Nucleus accumbens (tissue), 56 donors: ENCODE measurements at regions not wholly inside any gene's neighbourhood (a gene's known extent, or its start where the extent isn't known, plus 50 kb on each side); places are given as distances from the start of the nearest gene placed in this dataset.

ENCODE experiments used
- DNase-seq, 56 donors: peaks; one replicate each; lab custom pipeline; 2025; lab: John Stamatoyannopoulos, UW

GRCh38 chr7:13336227-13336626 lies 648.8 kb downstream of the ARL4A start:
- no peak for DNase-seq

GRCh38 chr7:13352677-13353076 lies 636.8 kb downstream of the ETV1 start:
- DNase-seq: no peak

- no peak for DNase-seq
Observed at GRCh38 chr7:13359656-13360055, 629.8 kb downstream of the ETV1 start.

GRCh38 chr7:13386741-13387140 lies 602.7 kb downstream of the ETV1 start:
- DNase-seq: no peak

DNA sequence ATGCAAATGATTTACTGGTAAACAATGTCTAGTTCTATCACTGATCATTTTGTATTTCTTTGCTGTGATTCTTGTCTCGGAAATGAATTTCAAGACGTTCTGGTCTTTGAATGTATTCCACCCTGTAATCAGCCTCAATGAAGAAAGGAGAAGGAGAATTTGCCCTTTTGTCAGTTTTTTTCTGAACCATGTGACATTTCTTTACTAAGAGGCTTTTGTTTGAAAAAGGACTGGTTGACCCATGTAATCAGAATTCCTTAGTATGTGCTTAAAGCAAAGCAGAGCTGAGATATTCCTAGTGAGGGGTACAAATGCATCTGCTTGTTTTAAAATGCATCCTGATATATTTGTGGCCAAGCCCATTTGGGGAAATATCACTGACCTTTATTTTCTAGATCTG lies 581.6 kb downstream of the ETV1 start:
- no peak for DNase-seq

DNA sequence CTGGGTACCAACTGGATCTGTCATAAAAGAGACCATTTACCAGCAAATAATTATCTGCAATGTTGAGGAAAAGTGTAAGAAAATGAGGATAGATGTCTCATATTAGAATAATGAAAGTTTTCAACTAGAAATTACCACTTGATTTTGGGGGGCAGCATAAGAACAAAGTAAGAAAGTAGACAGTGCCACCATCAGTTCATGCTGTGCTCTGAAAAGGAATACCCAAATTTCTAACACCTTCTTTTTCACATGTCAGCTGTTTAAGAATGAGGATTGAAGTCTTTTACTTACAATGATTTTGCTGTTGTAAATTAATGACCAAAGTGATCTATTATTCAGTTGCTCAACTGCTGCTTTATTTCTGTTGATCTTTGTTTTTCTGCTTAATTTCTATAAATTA lies 578.3 kb downstream of the ETV1 start:
- no peak for DNase-seq

- DNase-seq: no peak
Observed at GRCh38 chr7:13411636-13412035, 577.8 kb downstream of the ETV1 start.

DNA sequence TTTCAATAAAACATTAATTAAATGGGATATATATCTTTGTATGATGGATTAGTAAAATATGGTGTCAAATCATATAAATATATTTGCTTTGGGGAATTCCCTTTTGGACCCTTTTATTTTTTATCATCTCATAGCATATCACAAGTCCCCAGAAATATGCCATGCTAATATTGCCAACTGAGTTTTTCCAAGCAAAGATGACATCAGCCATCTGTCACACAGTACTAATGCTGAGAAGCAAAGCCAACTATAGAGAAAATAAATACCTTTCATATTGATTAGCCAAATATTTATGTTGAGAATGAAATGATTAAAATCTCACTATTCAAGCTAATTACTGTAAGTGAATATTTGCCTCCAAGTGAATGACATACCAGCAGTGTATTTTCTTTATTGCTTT lies 575.3 kb downstream of the ETV1 start:
- no peak for DNase-seq

- no peak for DNase-seq
Observed at GRCh38 chr7:13414661-13415107, 574.8 kb downstream of the ETV1 start.

DNA sequence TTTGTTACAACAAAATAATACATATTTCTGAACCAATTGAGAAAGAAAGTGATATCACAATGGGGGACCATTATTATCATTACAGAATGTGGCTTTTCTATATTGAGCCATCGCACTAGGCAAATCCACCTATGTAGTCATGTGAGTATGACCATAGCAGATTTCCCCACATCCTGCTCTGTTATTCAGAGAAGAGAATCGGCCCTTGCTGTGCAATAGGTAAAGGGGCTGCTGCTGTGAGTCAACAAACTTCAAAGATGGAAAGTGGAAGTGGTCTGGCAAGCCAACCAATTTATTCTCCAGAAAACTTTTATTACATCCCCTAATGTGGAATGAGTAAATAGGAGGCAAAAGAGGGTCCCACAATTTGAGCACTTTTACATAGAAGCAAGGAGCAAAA lies 573.4 kb downstream of the ETV1 start:
- DNase-seq: no peak

DNA sequence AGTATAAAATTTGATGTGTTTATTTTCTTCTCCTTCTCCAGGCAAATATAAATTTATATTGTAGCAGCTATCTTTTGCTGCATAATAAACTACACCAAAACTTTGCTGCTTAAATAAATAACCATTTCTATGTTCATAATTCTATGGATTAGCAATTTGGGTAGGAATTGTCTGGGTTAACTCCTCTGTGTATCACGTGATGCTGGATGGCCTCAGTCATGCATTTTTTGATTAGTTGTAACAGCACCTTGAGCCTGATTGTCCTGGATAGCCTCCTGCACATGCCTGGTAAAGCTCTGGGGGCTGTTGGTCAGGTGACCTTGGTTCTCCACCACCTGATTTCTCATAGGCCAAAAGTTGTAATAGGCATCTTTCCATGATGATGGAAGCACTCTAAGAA lies 572.9 kb downstream of the ETV1 start:
- no peak for DNase-seq

GRCh38 chr7:13420726-13421125 lies 568.7 kb downstream of the ETV1 start:
- no peak for DNase-seq

DNA sequence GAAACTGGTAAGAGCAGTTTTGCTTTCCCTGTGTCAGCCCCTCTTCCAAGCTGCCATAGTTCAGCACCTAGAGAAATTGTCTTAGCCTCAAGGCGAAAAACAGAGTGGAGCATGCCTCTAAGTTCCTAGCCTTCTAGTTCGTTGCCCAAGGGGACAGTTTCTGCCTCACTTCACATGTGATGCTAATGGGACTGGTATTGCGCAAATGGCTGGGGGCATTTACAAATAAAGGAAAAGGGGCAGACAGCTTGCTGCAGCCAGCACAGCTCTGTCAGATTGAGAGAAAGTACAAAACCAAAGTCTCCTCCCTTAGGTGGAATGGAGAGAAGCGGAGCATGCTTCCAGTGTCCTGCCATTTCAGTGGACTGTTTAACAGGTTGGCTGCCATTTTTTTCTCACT lies 567.7 kb downstream of the ETV1 start:
- no peak for DNase-seq

DNA sequence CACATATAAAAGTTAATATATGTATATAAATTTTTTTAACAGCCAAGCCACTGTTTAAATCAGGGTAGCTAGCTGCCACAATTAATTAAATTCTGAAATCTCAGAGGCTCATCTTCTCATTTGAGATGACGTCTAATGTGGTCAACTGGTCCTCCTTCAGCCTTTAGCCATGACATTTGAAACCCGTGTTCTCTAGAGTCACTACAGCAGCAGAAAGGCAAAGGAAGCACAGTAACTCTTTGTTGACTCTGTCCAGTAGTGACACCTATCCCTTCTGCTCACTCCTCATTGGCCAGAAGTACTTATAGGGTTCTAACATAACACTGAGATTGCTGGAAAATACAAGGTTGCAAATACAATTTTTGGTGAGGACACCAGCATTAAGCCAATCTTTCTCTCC lies 555.5 kb downstream of the ETV1 start:
- no peak for DNase-seq

GRCh38 chr7:13442226-13442625 lies 547.2 kb downstream of the ETV1 start:
- no peak for DNase-seq

GRCh38 chr7:13447637-13448036 lies 541.8 kb downstream of the ETV1 start:
- DNase-seq: no peak

DNA sequence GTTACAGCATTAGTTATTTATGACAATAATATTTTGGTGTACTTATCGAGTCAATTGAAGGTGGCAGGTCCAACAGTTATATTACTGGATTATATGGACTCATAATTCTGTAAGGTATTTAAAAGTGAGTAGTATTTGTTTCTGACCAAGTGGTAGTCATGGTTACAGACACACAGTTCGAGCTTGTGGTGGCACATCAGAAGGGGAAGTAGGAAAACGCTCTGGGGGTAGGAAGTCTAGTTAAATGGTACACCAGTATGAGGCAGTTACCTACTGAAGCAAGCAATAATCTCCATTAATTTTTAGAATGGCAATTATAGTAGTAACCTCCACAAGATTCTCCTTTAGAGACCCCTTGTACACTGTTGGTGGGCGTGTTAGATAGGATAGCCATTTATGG lies 541.2 kb downstream of the ETV1 start:
- DNase-seq: no peak

DNA sequence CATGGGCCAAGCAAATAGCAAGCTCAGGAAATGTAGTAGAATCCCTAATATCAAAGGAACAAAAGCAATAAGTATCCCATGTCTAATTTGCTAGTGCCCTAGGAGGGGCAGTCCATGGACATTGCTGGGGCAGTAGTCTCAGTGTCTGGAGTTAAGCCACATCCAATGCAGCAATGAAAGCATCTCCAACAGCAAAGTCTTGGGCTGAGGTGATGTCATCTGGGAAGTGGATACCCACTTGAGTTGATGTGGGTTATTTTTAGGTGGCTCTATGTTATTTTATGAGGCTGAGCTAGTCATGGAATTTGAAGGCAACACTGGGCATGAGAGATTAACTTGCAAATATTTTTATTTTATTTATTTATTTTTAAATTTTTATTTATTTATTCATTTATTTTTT lies 540.0 kb downstream of the ETV1 start:
- DNase-seq: no peak

DNA sequence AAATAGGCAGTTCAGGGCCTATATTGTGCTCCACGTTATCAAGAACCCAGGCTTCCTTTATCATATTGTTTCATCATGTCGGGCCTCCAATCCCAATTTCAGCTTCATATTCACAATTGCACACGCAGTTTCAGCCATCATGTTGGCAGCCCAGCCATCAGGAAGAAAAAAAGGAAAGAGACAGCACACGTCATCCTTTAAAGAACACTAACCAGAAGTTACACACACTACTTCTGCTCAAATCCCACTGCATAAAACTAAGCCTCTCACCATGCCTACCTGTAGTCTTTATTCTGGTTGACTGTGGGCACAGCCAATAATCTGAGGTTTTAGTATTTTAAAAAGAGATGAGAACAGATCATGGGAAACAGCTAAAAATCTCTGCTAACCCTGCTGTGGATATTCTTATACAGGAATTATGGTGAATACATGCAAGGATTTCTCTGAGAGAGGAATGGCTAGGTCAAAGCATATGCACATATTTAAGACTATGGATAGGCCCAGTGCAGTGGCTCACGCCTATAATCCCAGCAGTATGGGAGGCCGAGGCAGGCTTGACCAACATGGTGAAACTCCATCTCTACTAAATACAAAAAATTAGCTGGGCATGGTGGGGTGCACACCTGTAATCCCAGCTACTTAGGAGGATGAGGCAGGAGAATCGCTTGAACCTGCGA lies 534.4 kb downstream of the ETV1 start:
- DNase-seq: no peak

GRCh38 chr7:13457790-13458189 lies 531.7 kb downstream of the ETV1 start:
- DNase-seq: peak in 4 of 56 donors; percentile 2 to 23 (median 6)

DNA sequence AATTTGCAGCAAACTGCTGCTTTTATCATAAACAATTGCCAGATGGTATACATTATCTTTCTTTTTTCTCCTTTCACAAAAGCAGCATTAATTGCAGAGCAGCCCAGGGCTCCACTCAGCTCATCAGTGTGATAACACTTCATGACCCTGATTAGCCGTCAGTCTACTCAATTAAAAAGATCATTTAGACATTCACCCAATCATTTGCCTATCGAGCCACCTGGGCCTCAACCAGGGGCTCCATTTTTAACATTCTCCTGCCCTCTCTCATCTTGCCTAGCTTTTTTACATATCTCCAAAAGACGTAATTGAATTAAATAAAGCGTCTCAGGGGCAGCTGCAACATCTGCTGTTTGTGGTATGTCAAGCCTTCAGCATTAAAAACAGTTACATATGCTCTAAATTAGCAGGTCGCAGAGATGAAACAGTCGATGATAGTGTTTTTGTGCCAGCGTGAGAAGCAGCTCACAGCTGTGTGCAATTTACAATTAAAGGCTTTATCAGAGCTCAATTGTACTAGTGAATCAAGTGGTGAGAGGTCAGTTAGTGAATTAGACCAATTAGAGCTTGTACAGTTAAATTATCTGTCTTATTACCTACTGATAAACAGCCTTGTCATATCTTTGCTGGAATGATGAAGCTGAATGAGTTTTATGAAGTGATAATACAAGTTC lies 522.5 kb downstream of the ETV1 start:
- DNase-seq: no peak

GRCh38 chr7:13476881-13477444 lies 512.5 kb downstream of the ETV1 start:
- no peak for DNase-seq
